Astrocyte (in vitro differentiated cells and primary cell): ENCODE measurements at regions not wholly inside any gene's neighbourhood (a gene's known extent, or its start where the extent isn't known, plus 50 kb on each side); places are given as distances from the start of the nearest gene placed in this dataset.
A peak's percentile ranks its signal among the peaks of the same experiment; 100 is the strongest.

Experiments used
- DNase-seq: peaks from one replicate; pipeline ENCODE4 v3.0.0-alpha.2; 2010; ENCODE audit warnings: low read depth
- FAIRE-seq: peaks from 2 replicates; lab custom pipeline; 2011; peaks lifted over from hg19 to GRCh38; lab: Jason Lieb, UNC
- H2AFZ ChIP-seq: 2 replicates; pipeline ENCODE4 v1.6.0; 2012; ENCODE audit warnings: low read depth, low read length, inconsistent platforms
- H3K27ac ChIP-seq: 2 replicates; pipeline ENCODE4 v1.5.1; 2011; ENCODE audit warnings: low read depth, low read length, inconsistent platforms
- H3K27me3 ChIP-seq: 2 replicates; pipeline ENCODE4 v1.6.0; 2011; ENCODE audit warnings: low read length, inconsistent platforms; ENCODE audit not compliant: insufficient read depth
- H3K36me3 ChIP-seq: 2 replicates; pipeline ENCODE4 v1.5.1; 2011; ENCODE audit warnings: low read length, inconsistent platforms; ENCODE audit not compliant: insufficient read depth
- H3K4me1 ChIP-seq: 2 replicates; pipeline ENCODE4 v1.5.1; 2011; ENCODE audit warnings: low read length, inconsistent platforms; ENCODE audit not compliant: insufficient read depth
- H3K4me2 ChIP-seq: 2 replicates; pipeline ENCODE4 v1.6.0; 2012; ENCODE audit warnings: low read length, inconsistent platforms
- H3K4me3 ChIP-seq: 2 replicates; pipeline ENCODE4 v1.5.1; 2011; ENCODE audit warnings: low read depth, mild to moderate bottlenecking, low read length, inconsistent platforms; ENCODE audit not compliant: insufficient read depth
- H3K79me2 ChIP-seq: 2 replicates; pipeline ENCODE4 v1.6.0; 2012; ENCODE audit warnings: mild to moderate bottlenecking, low read length, inconsistent platforms; ENCODE audit not compliant: insufficient read depth
- H3K9ac ChIP-seq: 2 replicates; pipeline ENCODE4 v1.6.0; 2012; ENCODE audit warnings: mild to moderate bottlenecking, low read length, inconsistent platforms
- H3K9me3 ChIP-seq: 2 replicates; pipeline ENCODE4 v1.5.1; 2012; ENCODE audit warnings: low read depth, mild to moderate bottlenecking, low read length, inconsistent platforms; ENCODE audit not compliant: insufficient read depth
- H4K20me1 ChIP-seq: 2 replicates; pipeline ENCODE4 v1.6.0; 2012; ENCODE audit warnings: low read length, inconsistent platforms; ENCODE audit not compliant: insufficient read depth
- H3K27ac Mint-ChIP-seq: one replicate; pipeline ENCODE4 v1.8.0; 2021; ENCODE audit warnings: mild to moderate bottlenecking, mixed read lengths; ENCODE audit not compliant: unreplicated experiment
- H3K27me3 Mint-ChIP-seq: one replicate; pipeline ENCODE4 v1.8.0; 2021; ENCODE audit warnings: low read depth, mixed read lengths; ENCODE audit not compliant: unreplicated experiment
- H3K36me3 Mint-ChIP-seq: one replicate; pipeline ENCODE4 v1.8.0; 2021; ENCODE audit warnings: low read depth, mixed read lengths; ENCODE audit not compliant: unreplicated experiment
- H3K4me1 Mint-ChIP-seq: one replicate; pipeline ENCODE4 v1.8.0; 2021; ENCODE audit warnings: low read depth, mixed read lengths; ENCODE audit not compliant: unreplicated experiment
- H3K4me3 Mint-ChIP-seq: one replicate; pipeline ENCODE4 v1.8.0; 2021; ENCODE audit warnings: mild to moderate bottlenecking, moderate library complexity, mixed read lengths; ENCODE audit not compliant: unreplicated experiment
- H3K9me3 Mint-ChIP-seq: one replicate; pipeline ENCODE4 v1.8.0; 2021; ENCODE audit warnings: mild to moderate bottlenecking, mixed read lengths; ENCODE audit not compliant: unreplicated experiment
- EZH2 ChIP-seq: IDR thresholded peaks from 2 replicates; pipeline ENCODE4 v1.6.1; 2012; ENCODE audit warnings: mild to moderate bottlenecking, low read length, inconsistent platforms; ENCODE audit not compliant: insufficient read depth
- TF ChIP-seq, protein P1 (sequence below): IDR thresholded peaks from 2 replicates; pipeline ENCODE4 v1.5.1; 2011; ENCODE audit warnings: low read depth, mild to moderate bottlenecking, inconsistent platforms, low read length, moderate library complexity; ENCODE audit not compliant: insufficient read depth

DNA sequence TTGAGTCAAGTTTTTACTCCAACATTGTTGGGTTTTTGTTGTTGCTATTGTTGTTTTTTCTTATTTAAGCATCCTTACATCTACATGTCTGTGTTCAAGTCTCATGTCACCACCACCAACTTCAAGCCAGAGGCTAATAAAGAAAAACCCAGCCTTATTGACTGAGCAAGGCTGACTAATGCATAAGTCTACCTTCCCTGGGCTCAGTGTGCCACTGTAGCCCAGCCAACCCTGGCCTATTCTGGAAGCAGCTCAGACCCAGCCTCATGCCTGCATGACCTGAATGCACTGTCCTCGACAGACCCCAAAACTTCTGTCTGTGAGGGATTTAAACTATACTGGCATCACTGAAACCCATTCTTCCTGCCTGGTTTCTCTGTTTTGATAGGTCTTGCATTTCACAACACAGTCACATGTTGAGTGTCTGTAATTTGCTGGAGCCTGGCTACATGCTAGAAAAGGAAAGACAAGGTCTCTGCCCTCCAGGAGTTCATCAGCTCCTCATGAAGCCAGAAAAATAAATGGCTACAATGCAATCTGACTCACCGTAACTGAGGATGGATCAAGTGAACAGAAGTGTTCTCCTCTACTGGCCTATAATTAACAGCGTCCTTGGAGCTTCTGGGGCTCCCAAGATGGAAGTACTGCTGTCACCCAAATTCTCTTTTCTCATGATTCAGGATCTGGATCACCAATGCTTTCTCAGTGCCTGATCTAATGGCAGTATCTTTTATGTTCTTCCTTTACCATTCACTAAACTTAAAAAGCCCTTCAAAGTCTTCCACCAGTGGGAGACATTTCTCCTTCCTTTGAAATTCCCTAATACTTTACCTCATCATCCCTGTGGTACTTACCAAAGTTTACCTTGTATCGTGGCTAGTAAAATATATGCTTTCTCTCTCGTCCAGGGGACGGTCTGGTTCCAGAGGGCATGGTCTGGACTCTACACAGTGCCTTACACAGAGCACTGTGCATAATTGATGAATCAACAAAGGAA, 103.9 kb upstream of the IFNE start:
- Mint-ChIP-seq H3K9me3 (no peaks in the 10 kb centered on the region), H3K27me3 (no peaks in the 10 kb centered on the region), H3K4me1 (peaks cover 12% of the 10 kb centered on the region), H3K27ac (no peak overlapping the region), H3K36me3 (no peaks in the 10 kb centered on the region), H3K4me3 (no peak overlapping the region)
- H3K4me1 ChIP-seq = peaks cover 11% of the 10 kb centered on the region
- FAIRE-seq (no peak), DNase-seq (no peak)
- peak overlapping the region; percentile 43 for H3K4me2 ChIP-seq
- H3K79me2 ChIP-seq = peaks cover 91% of the 10 kb centered on the region
- no peak overlapping the region for H3K9ac ChIP-seq
- H2AFZ ChIP-seq = no peak overlapping the region
- H4K20me1 ChIP-seq = no peaks in the 10 kb centered on the region
- no peak overlapping the region for H3K27ac ChIP-seq
- no peaks in the 10 kb centered on the region for H3K27me3 ChIP-seq
- H3K36me3 ChIP-seq = no peaks in the 10 kb centered on the region
- no peak for TF ChIP-seq EZH2
- TF ChIP-seq, protein P1, sequence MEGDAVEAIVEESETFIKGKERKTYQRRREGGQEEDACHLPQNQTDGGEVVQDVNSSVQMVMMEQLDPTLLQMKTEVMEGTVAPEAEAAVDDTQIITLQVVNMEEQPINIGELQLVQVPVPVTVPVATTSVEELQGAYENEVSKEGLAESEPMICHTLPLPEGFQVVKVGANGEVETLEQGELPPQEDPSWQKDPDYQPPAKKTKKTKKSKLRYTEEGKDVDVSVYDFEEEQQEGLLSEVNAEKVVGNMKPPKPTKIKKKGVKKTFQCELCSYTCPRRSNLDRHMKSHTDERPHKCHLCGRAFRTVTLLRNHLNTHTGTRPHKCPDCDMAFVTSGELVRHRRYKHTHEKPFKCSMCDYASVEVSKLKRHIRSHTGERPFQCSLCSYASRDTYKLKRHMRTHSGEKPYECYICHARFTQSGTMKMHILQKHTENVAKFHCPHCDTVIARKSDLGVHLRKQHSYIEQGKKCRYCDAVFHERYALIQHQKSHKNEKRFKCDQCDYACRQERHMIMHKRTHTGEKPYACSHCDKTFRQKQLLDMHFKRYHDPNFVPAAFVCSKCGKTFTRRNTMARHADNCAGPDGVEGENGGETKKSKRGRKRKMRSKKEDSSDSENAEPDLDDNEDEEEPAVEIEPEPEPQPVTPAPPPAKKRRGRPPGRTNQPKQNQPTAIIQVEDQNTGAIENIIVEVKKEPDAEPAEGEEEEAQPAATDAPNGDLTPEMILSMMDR = peak; percentile 38
- no peak overlapping the region for H3K4me3 ChIP-seq
- H3K9me3 ChIP-seq = no peaks in the 10 kb centered on the region

DNA sequence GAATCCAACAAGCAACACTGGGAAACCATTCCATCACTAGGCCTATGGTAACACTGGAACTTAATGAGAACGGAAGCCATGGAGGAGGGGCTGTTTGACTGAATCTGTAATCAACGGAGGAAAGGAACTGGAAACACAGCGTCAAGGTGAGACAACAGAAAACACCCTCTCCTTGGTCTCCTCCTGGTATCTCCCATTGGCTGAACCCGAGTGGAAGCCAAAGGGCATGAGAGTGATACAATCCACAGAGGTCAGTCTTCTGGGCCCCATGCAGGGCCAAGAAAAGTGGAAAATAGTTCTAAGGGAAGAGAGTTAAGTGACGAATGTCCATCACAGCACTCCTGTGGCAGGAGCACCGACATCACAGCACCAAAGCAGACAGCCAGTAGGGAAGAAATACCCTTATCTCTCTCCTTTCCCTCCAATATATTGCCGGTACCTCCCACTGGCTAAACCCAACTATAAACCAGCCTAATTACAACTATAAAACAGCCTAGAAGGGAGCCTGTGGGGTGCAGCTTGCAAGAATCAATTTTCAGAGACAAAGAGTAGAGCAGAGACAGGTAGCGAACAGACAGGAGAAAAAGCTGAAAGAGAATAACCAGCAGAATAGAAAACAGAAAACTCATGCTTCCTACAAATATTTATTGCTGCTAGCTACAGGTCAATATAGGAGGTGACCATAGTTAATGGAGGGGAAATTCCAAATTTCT, 107.4 kb upstream of the IFNE start:
- no peak overlapping the region for H2AFZ ChIP-seq
- peak; percentile 32 for FAIRE-seq
- no peaks in the 10 kb centered on the region for H3K9me3 Mint-ChIP-seq
- peak overlapping the region; percentile 81 for H3K4me2 ChIP-seq
- TF ChIP-seq EZH2 = no peak
- TF ChIP-seq, protein P1 = no peak
- no peaks in the 10 kb centered on the region for H3K36me3 ChIP-seq
- no peaks in the 10 kb centered on the region for H3K27me3 Mint-ChIP-seq
- H4K20me1 ChIP-seq = no peaks in the 10 kb centered on the region
- H3K9me3 ChIP-seq = no peaks in the 10 kb centered on the region
- peak overlapping the region; percentile 12 for H3K27ac ChIP-seq
- H3K9ac ChIP-seq = no peak overlapping the region
- peaks cover 33% of the 10 kb centered on the region for H3K4me1 Mint-ChIP-seq
- H3K4me3 ChIP-seq = peak overlapping the region; percentile 55
- no peaks in the 10 kb centered on the region for H3K36me3 Mint-ChIP-seq
- H3K79me2 ChIP-seq = peaks cover 69% of the 10 kb centered on the region
- H3K27me3 ChIP-seq = no peaks in the 10 kb centered on the region
- no peak overlapping the region for H3K27ac Mint-ChIP-seq
- no peak for DNase-seq
- H3K4me1 ChIP-seq = peaks cover 23% of the 10 kb centered on the region
- peak overlapping the region; percentile 17 for H3K4me3 Mint-ChIP-seq
